ENCODE measurements at regions not wholly inside any gene's neighbourhood (a gene's known extent, or its start where the extent isn't known, plus 50 kb on each side); places are given as distances from the start of the nearest gene placed in this dataset.

GRCh38 chr17:53406907-53407306 is 415.8 kb upstream of the KIF2B start:
- DNase-seq: no peak
- Mint-ChIP-seq H3K9me3 (peaks cover 0 to 14% (median 8%) of the 10 kb centered on the region in 7 donors), H3K4me1 (no peaks in the 10 kb centered on the region), H3K36me3 (no peaks in the 10 kb centered on the region), H3K4me3 (no peak overlapping the region), H3K27me3 (ENCODE audit: low read depth in 3 of 3) (no peaks in the 10 kb centered on the region), H3K27ac (no peak overlapping the region)
- H3K9ac ChIP-seq (ENCODE audit: insufficient read depth, low read length, poor library complexity, severe bottlenecking): no peak overlapping the region
- no peaks in the 10 kb centered on the region for H3K4me1 ChIP-seq (ENCODE audit: control insufficient read depth in 1 of 2, insufficient read depth in 2 of 2, low read length in 2 of 2)
- H3K4me3 ChIP-seq (replicated peaks in 1 of 3; ENCODE audit: low read depth in 2 of 3, low read length in 3 of 3): no peak overlapping the region
- H3K79me2 ChIP-seq (ENCODE audit: insufficient read depth, low read length): no peaks in the 10 kb centered on the region
- peaks cover 3 to 13% of the 10 kb centered on the region in 2 donors for H3K9me3 ChIP-seq (replicated peaks in 1 of 2; ENCODE audit: control insufficient read depth in 1 of 2, insufficient read depth in 1 of 2, low read length in 2 of 2)
- H3K36me3 ChIP-seq (replicated peaks in 1 of 2; ENCODE audit: control insufficient read depth in 1 of 2, insufficient read depth in 2 of 2, low read length in 2 of 2): no peaks in the 10 kb centered on the region
- intact Hi-C loops (cut with micrococcal nuclease): no loop called here
- H3K27ac ChIP-seq (ENCODE audit: low read depth in 1 of 2, low read length in 2 of 2): no peak overlapping the region
- no peaks in the 10 kb centered on the region for H3K27me3 ChIP-seq (ENCODE audit: control insufficient read depth in 2 of 2, insufficient read depth in 2 of 2, low read length in 2 of 2)
- H2AFZ ChIP-seq (ENCODE audit: insufficient read depth, low read depth, low read length, poor library complexity, severe bottlenecking): no peak overlapping the region
- TF ChIP-seq, protein P1, sequence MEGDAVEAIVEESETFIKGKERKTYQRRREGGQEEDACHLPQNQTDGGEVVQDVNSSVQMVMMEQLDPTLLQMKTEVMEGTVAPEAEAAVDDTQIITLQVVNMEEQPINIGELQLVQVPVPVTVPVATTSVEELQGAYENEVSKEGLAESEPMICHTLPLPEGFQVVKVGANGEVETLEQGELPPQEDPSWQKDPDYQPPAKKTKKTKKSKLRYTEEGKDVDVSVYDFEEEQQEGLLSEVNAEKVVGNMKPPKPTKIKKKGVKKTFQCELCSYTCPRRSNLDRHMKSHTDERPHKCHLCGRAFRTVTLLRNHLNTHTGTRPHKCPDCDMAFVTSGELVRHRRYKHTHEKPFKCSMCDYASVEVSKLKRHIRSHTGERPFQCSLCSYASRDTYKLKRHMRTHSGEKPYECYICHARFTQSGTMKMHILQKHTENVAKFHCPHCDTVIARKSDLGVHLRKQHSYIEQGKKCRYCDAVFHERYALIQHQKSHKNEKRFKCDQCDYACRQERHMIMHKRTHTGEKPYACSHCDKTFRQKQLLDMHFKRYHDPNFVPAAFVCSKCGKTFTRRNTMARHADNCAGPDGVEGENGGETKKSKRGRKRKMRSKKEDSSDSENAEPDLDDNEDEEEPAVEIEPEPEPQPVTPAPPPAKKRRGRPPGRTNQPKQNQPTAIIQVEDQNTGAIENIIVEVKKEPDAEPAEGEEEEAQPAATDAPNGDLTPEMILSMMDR (IDR thresholded peaks at IDR 0.05): no peak
- no peaks in the 10 kb centered on the region for H4K20me1 ChIP-seq (ENCODE audit: insufficient read depth, low read length)
- no peak overlapping the region for H3K4me2 ChIP-seq (replicated peaks; ENCODE audit: extremely low read depth, low read length, poor library complexity, severe bottlenecking)
- WGBS (ENCODE audit: insufficient coverage): 85% methylated on average over 3 of the region's 4 CpGs

DNA sequence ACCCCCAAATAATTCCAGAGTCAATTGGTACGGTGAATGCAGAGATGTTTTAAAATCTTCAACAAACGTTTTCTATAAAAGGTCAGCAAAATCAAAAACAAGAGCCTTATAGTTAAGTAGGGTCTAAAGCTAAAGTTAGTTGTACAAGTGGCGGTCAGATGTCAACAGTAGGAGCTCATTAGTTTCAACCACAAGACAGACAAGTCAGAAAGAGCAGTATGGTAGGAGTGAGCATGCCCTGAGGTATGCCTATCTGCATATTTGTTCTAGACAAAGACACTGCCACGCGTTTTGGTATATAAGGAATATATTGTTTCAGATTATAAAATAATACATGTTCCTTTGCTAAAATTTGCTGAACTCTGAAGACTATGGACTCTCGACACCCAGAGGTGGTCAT is 431.5 kb upstream of the KIF2B start:
- Histone ChIP-seq H4K20me1 (ENCODE audit: insufficient read depth, low read length) (no peaks in the 10 kb centered on the region), H3K9ac (ENCODE audit: insufficient read depth, low read length, poor library complexity, severe bottlenecking) (no peak overlapping the region), H3K4me1 (ENCODE audit: control insufficient read depth in 1 of 2, insufficient read depth in 2 of 2, low read length in 2 of 2) (no peaks in the 10 kb centered on the region), H2AFZ (ENCODE audit: insufficient read depth, low read depth, low read length, poor library complexity, severe bottlenecking) (no peak overlapping the region), H3K36me3 (replicated peaks in 1 of 2; ENCODE audit: control insufficient read depth in 1 of 2, insufficient read depth in 2 of 2, low read length in 2 of 2) (no peaks in the 10 kb centered on the region), H3K79me2 (ENCODE audit: insufficient read depth, low read length) (no peaks in the 10 kb centered on the region), H3K4me3 (replicated peaks in 1 of 3; ENCODE audit: low read depth in 2 of 3, low read length in 3 of 3) (no peak overlapping the region), H3K4me2 (replicated peaks; ENCODE audit: extremely low read depth, low read length, poor library complexity, severe bottlenecking) (no peak overlapping the region), H3K27ac (ENCODE audit: low read depth in 1 of 2, low read length in 2 of 2) (no peak overlapping the region), H3K9me3 (replicated peaks in 1 of 2; ENCODE audit: control insufficient read depth in 1 of 2, insufficient read depth in 1 of 2, low read length in 2 of 2) (no peaks in the 10 kb centered on the region), H3K27me3 (ENCODE audit: control insufficient read depth in 2 of 2, insufficient read depth in 2 of 2, low read length in 2 of 2) (no peaks in the 10 kb centered on the region)
- H3K4me1 Mint-ChIP-seq: no peaks in the 10 kb centered on the region
- peaks cover 0 to 1% (median 0%) of the 10 kb centered on the region in 7 donors for H3K9me3 Mint-ChIP-seq
- peaks cover 0 to 1% (median 0%) of the 10 kb centered on the region in 3 donors for H3K27me3 Mint-ChIP-seq (ENCODE audit: low read depth in 3 of 3)
- no peak for DNase-seq
- TF ChIP-seq, protein P1 (IDR thresholded peaks at IDR 0.05): no peak
- 60% methylated on average over 1 of the region's 6 CpGs for WGBS (ENCODE audit: insufficient coverage)
- H3K27ac Mint-ChIP-seq: no peak overlapping the region
- intact Hi-C loops (cut with micrococcal nuclease): no loop called here
- no peak overlapping the region for H3K4me3 Mint-ChIP-seq
- H3K36me3 Mint-ChIP-seq: no peaks in the 10 kb centered on the region
